ENCODE measurements at regions not wholly inside any gene's neighbourhood (a gene's known extent, or its start where the extent isn't known, plus 50 kb on each side); places are given as distances from the start of the nearest gene placed in this dataset.

GRCh38 chr14:51400139-51400538, 160.1 kb downstream of the TMX1 start:
- no peak for DNase-seq

- DNase-seq: no peak
Measured at GRCh38 chr14:51401272-51401671, 161.2 kb downstream of the TMX1 start.

GRCh38 chr14:51401756-51402155, 161.7 kb downstream of the TMX1 start:
- no peak for DNase-seq

GRCh38 chr14:51410897-51411296, 170.8 kb downstream of the TMX1 start:
- DNase-seq: no peak

GRCh38 chr14:51419685-51420084, 179.6 kb downstream of the TMX1 start:
- no peak for DNase-seq

- DNase-seq: no peak
Measured at GRCh38 chr14:51422704-51423103, 182.7 kb downstream of the TMX1 start.

- DNase-seq: no peak
Measured at GRCh38 chr14:51424041-51424440, 184.0 kb downstream of the TMX1 start.

- DNase-seq: no peak
Measured at GRCh38 chr14:51424561-51425251, 184.7 kb downstream of the TMX1 start.

GRCh38 chr14:51428981-51429380, 188.9 kb downstream of the TMX1 start:
- no peak for DNase-seq

GRCh38 chr14:51430079-51430478, 190.0 kb downstream of the TMX1 start:
- no peak for DNase-seq

- DNase-seq: no peak
Measured at GRCh38 chr14:51430633-51431032, 190.6 kb downstream of the TMX1 start.

- DNase-seq: no peak
Measured at GRCh38 chr14:51431033-51431709, 191.1 kb downstream of the TMX1 start.

GRCh38 chr14:51431741-51432140, 191.7 kb downstream of the TMX1 start:
- DNase-seq: no peak

- DNase-seq: no peak
Measured at GRCh38 chr14:51432302-51432948, 192.4 kb downstream of the TMX1 start.

- no peak for DNase-seq
Measured at GRCh38 chr14:51436630-51437029, 196.6 kb downstream of the TMX1 start.

- no peak for DNase-seq
Measured at GRCh38 chr14:51439896-51440295, 199.8 kb downstream of the TMX1 start.

GRCh38 chr14:51441001-51441400, 201.0 kb downstream of the TMX1 start:
- DNase-seq: no peak

GRCh38 chr14:51442513-51443175, 202.6 kb downstream of the TMX1 start:
- DNase-seq: no peak

- DNase-seq: no peak
Measured at GRCh38 chr14:51443195-51444018, 203.4 kb downstream of the TMX1 start.

- no peak for DNase-seq
Measured at GRCh38 chr14:51444353-51445000, 204.4 kb downstream of the TMX1 start.

GRCh38 chr14:51445001-51445390, 204.9 kb downstream of the TMX1 start:
- DNase-seq: no peak

- no peak for DNase-seq
Measured at GRCh38 chr14:51446771-51447170, 204.9 kb upstream of the FRMD6 start.
